ENCODE measurements at regions not wholly inside any gene's neighbourhood (a gene's known extent, or its start where the extent isn't known, plus 50 kb on each side); places are given as distances from the start of the nearest gene placed in this dataset.
"Not testable (repeated sequence)": the region's sequence is repeated elsewhere in the genome, so short reads cannot be mapped to it uniquely, and the experiment has no call there.

DNA sequence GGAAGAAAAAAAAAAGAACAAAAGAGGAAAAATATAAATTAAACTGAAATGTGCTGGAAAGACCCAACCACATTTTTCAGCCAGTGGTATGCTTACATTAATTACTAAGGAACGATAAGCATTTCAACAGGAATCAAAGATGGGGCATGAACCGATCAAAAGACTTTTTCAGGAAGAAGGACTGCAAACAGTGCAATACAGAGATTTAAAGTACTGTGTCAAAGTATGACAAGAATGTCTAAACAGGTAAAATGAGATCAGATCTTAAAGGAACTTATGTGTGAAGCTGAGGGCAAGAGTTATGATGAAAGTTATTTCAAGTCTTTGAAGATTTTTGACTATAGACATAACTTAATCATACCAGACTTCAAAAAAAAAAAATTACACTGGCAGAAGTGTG is 1761.8 kb downstream of the SLITRK5 start:
- Histone ChIP-seq H3K9me3 (no peaks in the 10 kb centered on the region), H3K27me3 (no peaks in the 10 kb centered on the region), H3K4me1 (no peaks in the 10 kb centered on the region), H3K4me3 (no peak overlapping the region), H3K27ac (no peak overlapping the region), H3K36me3 (no peaks in the 10 kb centered on the region)
- WGBS, 2 donors (ENCODE audit: low coverage in 1 of 2) = 28 to 40% methylated on average over 2 of the region's 2 CpGs
- DNase-seq = no peak
- intact Hi-C loops (cut with DNase I; ENCODE audit: low total_unique reads) (no loop called here), in situ Hi-C loops (cut with MboI; ENCODE audit: low pct_ligation_motif_present in 1 of 4, low pct_unique_long_range_greater_than_20kb in 1 of 4, low sequenced_read_pairs in 3 of 4) (no loop called here)
- TF ChIP-seq POLR2AphosphoS5 (IDR thresholded peaks at IDR 0.05) (no peak), POLR2A (IDR thresholded peaks at IDR 0.05) (no peak), EP300 (IDR thresholded peaks at IDR 0.05; ENCODE audit: low read depth) (no peak)
- TF ChIP-seq, protein P1, sequence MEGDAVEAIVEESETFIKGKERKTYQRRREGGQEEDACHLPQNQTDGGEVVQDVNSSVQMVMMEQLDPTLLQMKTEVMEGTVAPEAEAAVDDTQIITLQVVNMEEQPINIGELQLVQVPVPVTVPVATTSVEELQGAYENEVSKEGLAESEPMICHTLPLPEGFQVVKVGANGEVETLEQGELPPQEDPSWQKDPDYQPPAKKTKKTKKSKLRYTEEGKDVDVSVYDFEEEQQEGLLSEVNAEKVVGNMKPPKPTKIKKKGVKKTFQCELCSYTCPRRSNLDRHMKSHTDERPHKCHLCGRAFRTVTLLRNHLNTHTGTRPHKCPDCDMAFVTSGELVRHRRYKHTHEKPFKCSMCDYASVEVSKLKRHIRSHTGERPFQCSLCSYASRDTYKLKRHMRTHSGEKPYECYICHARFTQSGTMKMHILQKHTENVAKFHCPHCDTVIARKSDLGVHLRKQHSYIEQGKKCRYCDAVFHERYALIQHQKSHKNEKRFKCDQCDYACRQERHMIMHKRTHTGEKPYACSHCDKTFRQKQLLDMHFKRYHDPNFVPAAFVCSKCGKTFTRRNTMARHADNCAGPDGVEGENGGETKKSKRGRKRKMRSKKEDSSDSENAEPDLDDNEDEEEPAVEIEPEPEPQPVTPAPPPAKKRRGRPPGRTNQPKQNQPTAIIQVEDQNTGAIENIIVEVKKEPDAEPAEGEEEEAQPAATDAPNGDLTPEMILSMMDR (IDR thresholded peaks at IDR 0.05) = no peak

- intact Hi-C loops (cut with DNase I; ENCODE audit: low total_unique reads); H3K4me3 ChIP-seq; H3K4me1 ChIP-seq; in situ Hi-C loops (cut with MboI; ENCODE audit: low pct_ligation_motif_present in 1 of 4, low pct_unique_long_range_greater_than_20kb in 1 of 4, low sequenced_read_pairs in 3 of 4); H3K27ac ChIP-seq; H3K27me3 ChIP-seq; H3K9me3 ChIP-seq; DNase-seq; H3K36me3 ChIP-seq: not testable (repeated sequence)
- 80 to 84% methylated on average over 1 to 4 of the region's 4 CpGs for WGBS, 2 donors (ENCODE audit: low coverage in 1 of 2)
These were observed 1763.5 kb downstream of the SLITRK5 start for GRCh38 chr13:89434624-89435023.

DNA sequence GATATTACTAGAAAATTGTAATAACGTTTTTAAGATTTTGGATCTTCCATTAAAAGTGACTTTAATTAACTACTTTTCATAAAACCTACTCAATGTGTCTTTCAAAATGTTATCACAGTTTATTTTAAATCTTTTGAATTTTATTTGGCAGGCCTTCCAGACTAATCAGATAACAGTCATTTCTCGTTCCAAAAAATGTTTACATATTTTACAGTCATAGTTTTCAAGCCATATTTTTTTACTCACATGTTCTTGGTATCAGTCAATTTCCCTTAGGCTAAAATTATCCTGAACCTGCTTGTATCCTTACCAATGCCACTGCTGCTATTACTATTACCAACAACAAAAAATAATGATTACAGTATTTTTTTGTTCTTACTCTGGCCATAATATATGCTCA is 1783.5 kb downstream of the SLITRK5 start:
- intact Hi-C loops (cut with DNase I; ENCODE audit: low total_unique reads) (no loop called here), in situ Hi-C loops (cut with MboI; ENCODE audit: low pct_ligation_motif_present in 1 of 4, low pct_unique_long_range_greater_than_20kb in 1 of 4, low sequenced_read_pairs in 3 of 4) (no loop called here)
- no peaks in the 10 kb centered on the region for H3K27me3 ChIP-seq
- H3K27ac ChIP-seq = no peak overlapping the region
- TF ChIP-seq POLR2AphosphoS5 (IDR thresholded peaks at IDR 0.05) = no peak
- no peak for TF ChIP-seq EP300 (IDR thresholded peaks at IDR 0.05; ENCODE audit: low read depth)
- no peak for TF ChIP-seq POLR2A (IDR thresholded peaks at IDR 0.05)
- TF ChIP-seq, protein P1 (IDR thresholded peaks at IDR 0.05) = no peak
- no peak overlapping the region for H3K4me3 ChIP-seq
- no peaks in the 10 kb centered on the region for H3K9me3 ChIP-seq
- no peaks in the 10 kb centered on the region for H3K36me3 ChIP-seq
- 22 to 32% methylated on average over 2 of the region's 2 CpGs for WGBS, 2 donors (ENCODE audit: low coverage in 1 of 2)
- DNase-seq = no peak
- H3K4me1 ChIP-seq = no peaks in the 10 kb centered on the region

GRCh38 chr13:89455225-89455624 is 1784.1 kb downstream of the SLITRK5 start:
- Histone ChIP-seq H3K27me3 (no peaks in the 10 kb centered on the region), H3K36me3 (no peaks in the 10 kb centered on the region), H3K4me1 (no peaks in the 10 kb centered on the region), H3K27ac (no peak overlapping the region), H3K9me3 (no peaks in the 10 kb centered on the region), H3K4me3 (no peak overlapping the region)
- intact Hi-C loops (cut with DNase I; ENCODE audit: low total_unique reads) (no loop called here), in situ Hi-C loops (cut with MboI; ENCODE audit: low pct_ligation_motif_present in 1 of 4, low pct_unique_long_range_greater_than_20kb in 1 of 4, low sequenced_read_pairs in 3 of 4) (no loop called here)
- TF ChIP-seq, protein P1 (IDR thresholded peaks at IDR 0.05) = no peak
- TF ChIP-seq POLR2A (IDR thresholded peaks at IDR 0.05) = no peak
- TF ChIP-seq EP300 (IDR thresholded peaks at IDR 0.05; ENCODE audit: low read depth) = no peak
- TF ChIP-seq POLR2AphosphoS5 (IDR thresholded peaks at IDR 0.05) = no peak
- 74 to 79% methylated on average over 1 of the region's 1 CpG for WGBS, 2 donors (ENCODE audit: low coverage in 1 of 2)
- DNase-seq = no peak

DNA sequence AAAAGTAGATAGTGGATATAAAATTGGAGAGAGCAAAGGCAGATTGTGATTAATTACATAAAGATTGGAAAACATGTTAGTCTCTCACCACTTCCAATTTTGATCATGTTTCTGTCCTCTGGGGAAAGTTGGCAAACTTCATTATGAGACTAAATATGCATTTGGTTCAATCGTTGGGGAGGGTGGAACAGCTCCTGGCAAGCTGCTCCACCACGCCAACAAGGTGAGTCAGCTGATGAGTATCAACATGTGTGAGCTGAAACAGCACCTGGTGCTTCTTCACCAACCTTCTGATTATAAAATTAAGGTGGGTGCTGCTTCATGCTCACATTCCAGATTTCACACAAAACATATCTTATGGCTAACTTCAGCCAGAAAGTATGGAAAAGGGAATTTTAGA is 1784.6 kb downstream of the SLITRK5 start:
- TF ChIP-seq EP300 (IDR thresholded peaks at IDR 0.05; ENCODE audit: low read depth) (no peak), POLR2A (IDR thresholded peaks at IDR 0.05) (no peak), POLR2AphosphoS5 (IDR thresholded peaks at IDR 0.05) (no peak)
- TF ChIP-seq, protein P1 (IDR thresholded peaks at IDR 0.05) = no peak
- no peak overlapping the region for H3K27ac ChIP-seq
- no peaks in the 10 kb centered on the region for H3K27me3 ChIP-seq
- no peaks in the 10 kb centered on the region for H3K36me3 ChIP-seq
- in situ Hi-C loops (cut with MboI; ENCODE audit: low pct_ligation_motif_present in 1 of 4, low pct_unique_long_range_greater_than_20kb in 1 of 4, low sequenced_read_pairs in 3 of 4) (no loop called here), intact Hi-C loops (cut with DNase I; ENCODE audit: low total_unique reads) (no loop called here)
- no peaks in the 10 kb centered on the region for H3K9me3 ChIP-seq
- no peak overlapping the region for H3K4me3 ChIP-seq
- H3K4me1 ChIP-seq = no peaks in the 10 kb centered on the region
- WGBS, 2 donors (ENCODE audit: low coverage in 1 of 2) = 53 to 54% methylated on average over 2 of the region's 2 CpGs
- DNase-seq = no peak
